GM19023 (cell line): ENCODE measurements at regions not wholly inside any gene's neighbourhood (a gene's known extent, or its start where the extent isn't known, plus 50 kb on each side); places are given as distances from the start of the nearest gene placed in this dataset.
"Not testable (repeated sequence)": the region's sequence is repeated elsewhere in the genome, so short reads cannot be mapped to it uniquely, and the experiment has no call there.

ENCODE experiments used
- ATAC-seq: cut with Tn5 transposase; IDR thresholded peaks from one replicate; pipeline ENCODE4 v1.9.1; 2021; ENCODE audit warnings: mild to moderate bottlenecking, moderate library complexity; ENCODE audit not compliant: unreplicated experiment

GRCh38 chr18:51447351-51448342 lies 250.2 kb upstream of the MEX3C start:
- no peak for ATAC-seq

DNA sequence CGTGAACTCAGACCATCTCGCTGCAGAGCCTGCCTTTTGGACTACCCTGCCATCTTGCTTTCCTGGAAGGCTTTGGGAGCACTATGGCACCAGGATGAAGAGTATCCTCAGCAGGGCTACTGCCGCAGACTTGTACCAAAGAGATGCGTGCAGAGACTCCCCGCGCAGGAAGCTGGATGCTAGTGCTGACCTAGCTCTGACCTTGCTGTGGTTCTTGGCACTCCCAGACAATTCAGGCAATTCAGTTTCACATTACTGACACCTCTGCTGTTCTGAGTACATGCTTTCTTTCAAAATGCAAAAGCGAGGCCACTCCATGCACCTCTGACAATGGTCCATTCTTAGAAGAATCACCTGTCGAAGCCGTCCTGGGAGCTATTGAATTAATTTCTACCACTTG lies 251.5 kb upstream of the MEX3C start:
- ATAC-seq: no peak

DNA sequence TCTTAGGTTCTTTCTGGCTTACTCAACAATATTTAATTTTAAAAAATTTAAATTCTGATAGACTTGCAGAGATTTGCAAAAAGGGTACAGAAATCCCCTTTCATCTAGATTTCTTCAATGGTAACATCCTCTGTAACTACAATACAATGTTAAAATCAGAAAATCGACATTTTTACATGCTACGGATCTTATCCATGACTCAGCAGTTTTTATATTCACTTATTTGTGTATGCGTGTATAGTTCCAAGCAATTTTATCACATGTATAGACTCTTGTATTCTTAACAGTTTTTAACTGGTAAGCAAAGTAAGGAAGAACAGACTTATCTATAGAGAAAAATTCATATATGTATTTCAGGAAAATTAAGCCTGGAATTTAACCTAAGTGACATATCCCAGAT lies 256.1 kb upstream of the MEX3C start:
- no peak for ATAC-seq

GRCh38 chr18:51458861-51459260 lies 261.4 kb upstream of the MEX3C start:
- no peak for ATAC-seq

GRCh38 chr18:51461956-51462355 lies 264.5 kb upstream of the MEX3C start:
- ATAC-seq: no peak

GRCh38 chr18:51463483-51464136 lies 266.1 kb upstream of the MEX3C start:
- ATAC-seq: no peak

DNA sequence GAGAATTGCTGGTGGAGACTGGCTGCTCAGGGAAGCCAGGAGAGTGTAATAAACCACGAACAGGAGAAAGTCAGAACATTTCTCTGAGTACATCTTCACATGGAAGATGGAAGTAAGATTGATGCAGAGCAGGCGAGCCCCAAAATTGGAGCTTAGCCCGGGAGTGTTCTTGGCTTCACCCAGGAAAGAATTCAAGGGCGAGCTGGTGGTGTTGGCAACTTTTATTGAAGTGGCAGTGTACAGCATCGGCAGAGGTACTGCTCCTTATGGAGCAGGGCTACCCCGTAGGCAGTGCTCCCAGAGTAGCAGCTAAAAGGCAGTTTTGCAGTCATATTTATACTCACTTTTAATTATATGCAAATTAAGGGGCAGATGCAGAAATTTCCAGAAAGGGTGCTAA lies 281.4 kb upstream of the MEX3C start:
- no peak for ATAC-seq

- ATAC-seq: no peak
These were observed 282.3 kb upstream of the MEX3C start for GRCh38 chr18:51479736-51480135.

- no peak for ATAC-seq
These were observed 283.2 kb upstream of the MEX3C start for GRCh38 chr18:51480407-51481261.

DNA sequence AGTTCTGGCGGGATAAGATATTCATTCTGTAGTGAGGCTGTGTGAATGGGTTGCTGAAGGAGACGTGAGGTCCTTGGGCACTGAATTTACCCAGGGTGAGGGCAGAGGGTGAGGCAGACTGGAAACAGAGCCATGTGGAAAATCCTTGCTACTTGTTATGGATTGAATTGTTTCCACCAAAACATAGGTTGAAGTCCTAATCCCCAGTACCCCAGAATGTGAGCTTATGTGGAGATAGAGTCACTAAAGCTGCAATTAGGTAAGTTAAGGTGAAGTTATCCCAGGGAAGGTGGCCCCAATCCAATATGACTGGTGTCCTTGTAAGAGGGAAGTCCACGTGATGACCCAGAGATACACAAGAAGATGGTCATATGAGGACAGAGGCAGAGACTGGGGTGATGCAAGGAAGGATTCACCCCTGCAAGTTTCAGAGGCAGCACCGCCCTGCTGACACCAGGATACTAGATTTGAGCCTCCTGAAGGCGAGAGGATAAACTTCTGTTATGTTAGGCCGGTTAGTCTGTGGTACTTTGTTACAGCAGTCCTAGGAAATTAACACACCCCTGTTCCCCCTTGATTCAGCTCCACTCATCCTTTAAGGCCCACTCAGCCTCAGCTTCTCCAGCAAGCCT lies 289.4 kb upstream of the MEX3C start:
- ATAC-seq: no peak

- ATAC-seq: no peak
These were observed 292.9 kb upstream of the MEX3C start for GRCh38 chr18:51490417-51490816.

GRCh38 chr18:51490860-51491259 lies 293.4 kb upstream of the MEX3C start:
- ATAC-seq: no peak

- no peak for ATAC-seq
These were observed 294.3 kb upstream of the MEX3C start for GRCh38 chr18:51491678-51492372.

DNA sequence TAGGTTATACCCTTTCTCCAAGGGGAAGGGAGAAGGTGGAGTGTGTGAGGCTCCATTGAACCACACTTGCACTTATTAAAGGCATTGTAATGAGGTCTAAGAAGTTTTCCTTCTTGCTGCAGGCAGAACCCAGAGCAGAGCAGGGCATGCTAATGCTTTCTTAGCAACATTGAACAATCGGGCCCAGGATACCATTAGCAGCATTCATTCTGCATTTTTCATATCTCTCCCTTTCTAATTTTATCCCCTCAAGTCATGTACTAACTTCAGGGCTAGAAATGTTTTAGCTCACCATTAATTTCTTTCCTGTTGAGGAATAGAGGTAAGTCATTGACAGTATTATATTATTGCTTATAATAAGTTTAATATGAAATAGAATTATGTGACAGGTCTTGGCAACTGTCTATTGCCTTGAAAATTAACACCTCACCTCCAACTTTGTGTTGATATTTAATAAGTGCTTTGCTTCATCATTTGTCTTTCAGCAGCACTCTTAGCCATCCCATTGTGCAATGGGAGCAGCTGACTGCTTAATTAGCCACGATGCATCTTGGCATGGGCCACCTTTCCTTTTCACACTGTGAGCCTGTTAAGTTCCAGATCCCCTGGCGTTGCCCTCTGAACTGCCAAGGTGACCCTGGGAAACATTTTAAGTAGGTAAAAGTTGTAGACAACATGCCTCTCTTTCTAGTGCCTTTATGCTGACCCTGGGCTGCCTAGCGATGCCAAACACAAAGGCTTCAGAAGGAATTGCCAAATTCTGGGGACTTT lies 300.8 kb upstream of the MEX3C start:
- ATAC-seq: no peak

DNA sequence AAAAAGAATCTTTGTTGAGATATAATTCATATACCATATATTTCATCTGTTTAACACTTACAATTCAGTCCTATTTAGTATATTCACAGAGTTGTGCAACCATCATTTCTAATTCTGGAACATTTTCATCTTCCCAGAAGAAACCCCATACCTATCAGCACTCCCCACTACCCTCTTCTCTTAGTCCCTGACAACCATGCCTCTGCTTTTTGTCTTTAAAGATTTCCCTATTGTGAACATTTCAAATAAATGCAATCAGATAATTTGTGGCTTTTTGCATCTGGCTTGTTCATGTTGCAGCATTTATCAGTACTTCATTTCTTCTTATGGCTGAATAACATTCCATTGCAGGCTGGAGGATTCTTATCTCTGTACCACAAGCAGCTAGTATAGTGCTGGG lies 305.9 kb upstream of the MEX3C start:
- no peak for ATAC-seq

DNA sequence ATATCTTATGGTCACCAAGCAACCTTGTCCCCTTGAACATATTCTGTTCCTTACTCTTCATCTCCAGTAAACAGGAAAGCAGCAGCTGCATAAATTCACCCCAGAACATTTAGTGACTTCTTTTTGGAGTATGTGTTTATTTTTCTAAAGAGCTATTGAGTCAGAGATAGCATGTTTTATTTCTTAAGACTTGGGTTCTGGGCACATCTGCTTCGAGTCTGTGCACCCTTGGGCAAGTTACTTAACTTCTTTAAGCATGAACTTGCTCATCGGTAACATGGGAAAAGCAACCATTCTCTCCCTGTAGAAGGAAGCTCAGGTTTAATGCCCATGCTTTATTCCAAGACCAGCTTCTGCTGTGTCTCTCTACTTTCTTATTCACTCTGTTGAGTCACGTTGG lies 309.3 kb upstream of the MEX3C start:
- ATAC-seq: no peak

- not testable (repeated sequence) for ATAC-seq
These were observed 310.9 kb upstream of the MEX3C start for GRCh38 chr18:51508410-51508809.

- ATAC-seq: no peak
These were observed 312.5 kb upstream of the MEX3C start for GRCh38 chr18:51510020-51510419.

- ATAC-seq: no peak
These were observed 316.0 kb upstream of the MEX3C start for GRCh38 chr18:51513517-51513916.
